ENCODE measurements at regions not wholly inside any gene's neighbourhood (a gene's known extent, or its start where the extent isn't known, plus 50 kb on each side); places are given as distances from the start of the nearest gene placed in this dataset.

GRCh38 chr11:91805293-91805692 lies 419.3 kb upstream of the FAT3 start:
- Histone ChIP-seq H3K4me3 (no peak overlapping the region), H3K9me3 (no peaks in the 10 kb centered on the region), H3K36me3 (no peaks in the 10 kb centered on the region), H3K4me1 (no peaks in the 10 kb centered on the region), H3K27me3 (no peaks in the 10 kb centered on the region), H3K27ac (no peak overlapping the region)
- in situ Hi-C loops (cut with MboI; ENCODE audit: low sequenced_read_pairs in 4 of 4), result no loop called here
- ATAC-seq, result no peak
- no peak for TF ChIP-seq CTCF (IDR thresholded peaks at IDR 0.05 in 4 of 5, conservative IDR thresholded peaks at IDR 0.05 in 1 of 5)
- TF ChIP-seq POLR2A (IDR thresholded peaks at IDR 0.05), result no peak
- no peak for DNase-seq
- intact Hi-C loops (cut with DNase I; ENCODE audit: low total_unique reads), result no loop called here

GRCh38 chr11:91804042-91804441 lies 420.6 kb upstream of the FAT3 start:
- no peak overlapping the region for H3K4me3 ChIP-seq
- H3K36me3 ChIP-seq, result no peaks in the 10 kb centered on the region
- TF ChIP-seq CTCF (IDR thresholded peaks at IDR 0.05 in 4 of 5, conservative IDR thresholded peaks at IDR 0.05 in 1 of 5) (no peak), POLR2A (IDR thresholded peaks at IDR 0.05) (no peak)
- no peaks in the 10 kb centered on the region for H3K9me3 ChIP-seq
- H3K27ac ChIP-seq, result no peak overlapping the region
- in situ Hi-C loops (cut with MboI; ENCODE audit: low sequenced_read_pairs in 4 of 4) (no loop called here), intact Hi-C loops (cut with DNase I; ENCODE audit: low total_unique reads) (no loop called here)
- H3K27me3 ChIP-seq, result no peaks in the 10 kb centered on the region
- H3K4me1 ChIP-seq, result no peaks in the 10 kb centered on the region
- DNase-seq, result no peak
- no peak for ATAC-seq

GRCh38 chr11:91802475-91802874 lies 422.1 kb upstream of the FAT3 start:
- DNase-seq (no peak), ATAC-seq (no peak)
- no peaks in the 10 kb centered on the region for H3K36me3 ChIP-seq
- intact Hi-C loops (cut with DNase I; ENCODE audit: low total_unique reads) (no loop called here), in situ Hi-C loops (cut with MboI; ENCODE audit: low sequenced_read_pairs in 4 of 4) (no loop called here)
- no peak overlapping the region for H3K4me3 ChIP-seq
- TF ChIP-seq CTCF (IDR thresholded peaks at IDR 0.05 in 4 of 5, conservative IDR thresholded peaks at IDR 0.05 in 1 of 5) (no peak), POLR2A (IDR thresholded peaks at IDR 0.05) (no peak)
- no peak overlapping the region for H3K27ac ChIP-seq
- no peaks in the 10 kb centered on the region for H3K9me3 ChIP-seq
- no peaks in the 10 kb centered on the region for H3K27me3 ChIP-seq
- H3K4me1 ChIP-seq, result no peaks in the 10 kb centered on the region

GRCh38 chr11:91800208-91800914 lies 424.3 kb upstream of the FAT3 start:
- DNase-seq, result no peak
- intact Hi-C loops (cut with DNase I; ENCODE audit: low total_unique reads) (no loop called here), in situ Hi-C loops (cut with MboI; ENCODE audit: low sequenced_read_pairs in 4 of 4) (no loop called here)

More at GRCh38 chr11:91800208-91800914, 424.3 kb upstream of the FAT3 start:
- ATAC-seq, result no peak
- Histone ChIP-seq H3K4me3 (no peak overlapping the region), H3K4me1 (no peaks in the 10 kb centered on the region), H3K9me3 (no peaks in the 10 kb centered on the region), H3K27me3 (no peaks in the 10 kb centered on the region), H3K36me3 (no peaks in the 10 kb centered on the region), H3K27ac (no peak overlapping the region)
- TF ChIP-seq POLR2A (IDR thresholded peaks at IDR 0.05) (no peak), CTCF (IDR thresholded peaks at IDR 0.05 in 4 of 5, conservative IDR thresholded peaks at IDR 0.05 in 1 of 5) (no peak)
